ENCODE measurements at regions not wholly inside any gene's neighbourhood (a gene's known extent, or its start where the extent isn't known, plus 50 kb on each side); places are given as distances from the start of the nearest gene placed in this dataset.

DNA sequence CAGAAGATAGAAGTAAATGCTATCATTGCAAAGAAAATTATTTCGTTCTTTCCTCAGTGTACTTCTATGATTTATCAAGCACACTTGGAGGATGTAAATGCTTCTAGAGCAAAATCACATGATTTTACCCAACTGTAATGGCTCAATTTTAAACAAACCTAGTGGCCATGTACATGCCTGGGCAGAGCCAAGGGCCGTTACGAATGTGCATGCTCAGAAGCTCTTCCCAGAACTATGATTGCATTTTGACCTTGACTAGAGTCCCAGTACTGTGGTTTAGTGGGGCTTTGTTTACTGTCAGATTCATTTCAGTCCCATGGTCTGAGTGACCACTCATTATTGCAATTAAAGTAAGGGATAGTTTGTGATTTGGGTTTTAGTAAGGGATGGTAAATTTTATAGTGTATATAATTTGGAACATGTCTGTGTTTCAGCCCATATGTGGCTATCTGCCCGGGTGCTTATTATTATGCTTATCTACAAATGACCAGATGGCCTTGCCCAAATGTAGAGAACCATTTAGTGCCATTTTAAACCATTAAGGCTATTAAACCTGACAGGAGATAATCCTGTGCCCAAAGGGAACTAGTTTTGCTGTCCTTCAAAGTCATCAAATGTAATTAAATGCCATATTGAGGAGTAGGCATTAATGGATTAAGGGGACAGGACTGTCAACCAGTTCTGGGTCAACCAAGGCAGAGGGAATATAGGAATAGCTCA lies 239.1 kb downstream of the ICOS start:
- H3K27ac ChIP-seq (ENCODE audit: poor library complexity, severe bottlenecking) = no peak overlapping the region
- H3K4me1 ChIP-seq (ENCODE audit: insufficient read depth, poor library complexity, severe bottlenecking) = no peaks in the 10 kb centered on the region
- H3K4me3 ChIP-seq (ENCODE audit: severe bottlenecking) = no peak overlapping the region
- H3K36me3 ChIP-seq (ENCODE audit: low read depth) = no peaks in the 10 kb centered on the region
- H3K27me3 ChIP-seq (ENCODE audit: insufficient read depth, poor library complexity, severe bottlenecking) = no peaks in the 10 kb centered on the region
- DNase-seq (ENCODE audit: low spot score) (no peak), ATAC-seq (ENCODE audit: low read depth) (no peak)
- no peaks in the 10 kb centered on the region for H3K9me3 ChIP-seq (ENCODE audit: severe bottlenecking)
- no peak for TF ChIP-seq CTCF (IDR thresholded peaks at IDR 0.05; ENCODE audit: poor library complexity, severe bottlenecking)

DNA sequence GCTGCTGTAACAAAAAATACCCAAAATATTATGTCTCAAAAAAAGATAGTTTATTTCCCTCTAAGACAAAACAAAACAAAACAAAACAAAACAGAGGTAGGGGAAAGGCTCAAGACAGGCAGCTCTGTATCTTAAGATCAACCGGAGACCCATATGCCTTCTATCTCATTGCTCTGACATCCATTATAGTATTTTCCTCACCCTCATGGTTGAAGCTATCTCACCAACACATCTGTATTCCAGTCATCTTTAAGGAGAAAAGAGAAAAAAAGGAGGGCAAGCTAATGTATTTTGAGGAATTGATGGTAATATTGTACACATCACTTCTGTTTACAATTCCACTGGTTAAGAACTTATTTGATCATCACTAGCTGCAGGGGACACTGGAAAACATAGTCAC lies 239.7 kb downstream of the ICOS start:
- no peaks in the 10 kb centered on the region for H3K4me1 ChIP-seq (ENCODE audit: insufficient read depth, poor library complexity, severe bottlenecking)
- no peak for DNase-seq (ENCODE audit: low spot score)
- ATAC-seq (ENCODE audit: low read depth) = no peak
- H3K27ac ChIP-seq (ENCODE audit: poor library complexity, severe bottlenecking) = no peak overlapping the region
- H3K36me3 ChIP-seq (ENCODE audit: low read depth) = no peaks in the 10 kb centered on the region
- H3K4me3 ChIP-seq (ENCODE audit: severe bottlenecking) = no peak overlapping the region
- TF ChIP-seq CTCF (IDR thresholded peaks at IDR 0.05; ENCODE audit: poor library complexity, severe bottlenecking) = no peak
- H3K9me3 ChIP-seq (ENCODE audit: severe bottlenecking) = no peaks in the 10 kb centered on the region
- no peaks in the 10 kb centered on the region for H3K27me3 ChIP-seq (ENCODE audit: insufficient read depth, poor library complexity, severe bottlenecking)

DNA sequence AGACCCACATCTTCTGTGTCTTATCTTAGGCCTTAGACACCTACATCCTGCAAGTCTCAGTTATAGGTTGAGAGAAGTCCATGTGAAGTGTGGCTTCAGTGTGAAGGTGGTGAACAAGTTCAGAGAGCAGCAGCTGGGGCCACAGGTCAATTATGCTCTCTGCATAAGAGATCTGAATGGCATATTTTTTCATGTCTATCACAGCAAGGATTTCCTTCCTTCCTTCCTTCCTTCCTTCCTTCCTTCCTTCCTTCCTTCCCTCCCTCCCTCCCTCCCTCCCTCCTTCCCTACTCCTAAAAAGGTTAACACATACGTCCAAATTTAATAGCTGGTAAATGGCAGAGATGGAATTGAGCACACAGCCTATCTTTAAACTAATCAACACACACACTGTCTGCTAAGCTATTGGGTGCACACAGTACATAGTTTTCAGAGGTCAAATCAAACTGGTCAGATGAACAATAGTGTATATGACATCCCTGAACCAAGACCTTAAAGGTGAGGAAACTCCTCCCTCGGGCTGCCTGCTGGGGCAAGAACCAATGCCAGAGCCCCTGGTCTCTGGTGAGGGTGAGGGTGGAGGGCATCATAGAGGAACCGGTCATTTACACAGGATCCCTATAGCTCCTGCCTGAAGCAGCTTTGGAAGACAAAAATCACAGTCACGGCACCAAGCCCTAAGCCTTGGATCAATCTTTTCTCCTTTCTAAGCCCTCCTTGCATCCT lies 240.9 kb downstream of the ICOS start:
- no peaks in the 10 kb centered on the region for H3K36me3 ChIP-seq (ENCODE audit: low read depth)
- H3K27me3 ChIP-seq (ENCODE audit: insufficient read depth, poor library complexity, severe bottlenecking) = no peaks in the 10 kb centered on the region
- no peak for DNase-seq (ENCODE audit: low spot score)
- no peak overlapping the region for H3K4me3 ChIP-seq (ENCODE audit: severe bottlenecking)
- H3K9me3 ChIP-seq (ENCODE audit: severe bottlenecking) = no peaks in the 10 kb centered on the region
- no peaks in the 10 kb centered on the region for H3K4me1 ChIP-seq (ENCODE audit: insufficient read depth, poor library complexity, severe bottlenecking)
- no peak for TF ChIP-seq CTCF (IDR thresholded peaks at IDR 0.05; ENCODE audit: poor library complexity, severe bottlenecking)
- ATAC-seq (ENCODE audit: low read depth) = no peak
- no peak overlapping the region for H3K27ac ChIP-seq (ENCODE audit: poor library complexity, severe bottlenecking)

GRCh38 chr2:204177977-204178522 lies 241.5 kb downstream of the ICOS start:
- DNase-seq (ENCODE audit: low spot score) (no peak), ATAC-seq (ENCODE audit: low read depth) (peak; percentile 38; the same call in 2 of the 3 replicates)
- no peaks in the 10 kb centered on the region for H3K9me3 ChIP-seq (ENCODE audit: severe bottlenecking)

More at GRCh38 chr2:204177977-204178522, 241.5 kb downstream of the ICOS start:
- peak; percentile 27 for TF ChIP-seq CTCF (IDR thresholded peaks at IDR 0.05; ENCODE audit: poor library complexity, severe bottlenecking)
- no peaks in the 10 kb centered on the region for H3K36me3 ChIP-seq (ENCODE audit: low read depth)
- H3K4me1 ChIP-seq (ENCODE audit: insufficient read depth, poor library complexity, severe bottlenecking) = no peaks in the 10 kb centered on the region
- H3K27ac ChIP-seq (ENCODE audit: poor library complexity, severe bottlenecking) = no peak overlapping the region
- H3K27me3 ChIP-seq (ENCODE audit: insufficient read depth, poor library complexity, severe bottlenecking) = peaks cover 1% of the 10 kb centered on the region
- H3K4me3 ChIP-seq (ENCODE audit: severe bottlenecking) = no peak overlapping the region

All from RWPE2 (cell line).